ENCODE measurements at regions not wholly inside any gene's neighbourhood (a gene's known extent, or its start where the extent isn't known, plus 50 kb on each side); places are given as distances from the start of the nearest gene placed in this dataset.

DNA sequence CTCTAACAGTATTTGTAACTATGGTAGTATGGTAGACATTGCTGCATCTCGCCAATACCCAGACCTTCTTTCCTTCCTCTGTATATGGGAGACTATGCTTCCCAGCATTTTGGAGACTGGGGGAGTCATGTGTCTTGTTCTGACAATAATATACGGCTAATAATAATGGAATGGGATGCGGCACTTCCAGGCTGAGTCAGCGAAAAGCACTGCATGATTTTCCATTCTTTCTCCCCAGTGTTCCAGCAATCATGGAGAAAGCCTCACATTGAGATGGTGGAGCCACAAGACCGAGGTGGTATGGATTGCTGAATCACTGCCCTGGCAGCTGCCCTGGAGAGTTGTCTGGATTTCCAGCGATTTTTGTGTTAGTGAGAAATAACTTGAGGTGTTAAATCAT is 77.1 kb upstream of the FIBIN start:
- TF ChIP-seq ZNF274 (IDR thresholded peaks at IDR 0.05; ENCODE audit: low read depth, low read length) (no peak), YY1 (IDR thresholded peaks at IDR 0.05; ENCODE audit: insufficient read depth, insufficient read length) (no peak), SUZ12 (IDR thresholded peaks at IDR 0.05; ENCODE audit: extremely low read depth, insufficient read depth, insufficient read length) (no peak)

Measured in NT2/D1 (cell line).